SHP77 (cell line): ENCODE measurements at regions not wholly inside any gene's neighbourhood (a gene's known extent, or its start where the extent isn't known, plus 50 kb on each side); places are given as distances from the start of the nearest gene placed in this dataset.
A peak's percentile ranks its signal among the peaks of the same experiment; 100 is the strongest.

Experiments
- DNase-seq, 2 experiments: peaks; one replicate each; lab custom pipeline; 2025; lab: John Stamatoyannopoulos, UW

DNA sequence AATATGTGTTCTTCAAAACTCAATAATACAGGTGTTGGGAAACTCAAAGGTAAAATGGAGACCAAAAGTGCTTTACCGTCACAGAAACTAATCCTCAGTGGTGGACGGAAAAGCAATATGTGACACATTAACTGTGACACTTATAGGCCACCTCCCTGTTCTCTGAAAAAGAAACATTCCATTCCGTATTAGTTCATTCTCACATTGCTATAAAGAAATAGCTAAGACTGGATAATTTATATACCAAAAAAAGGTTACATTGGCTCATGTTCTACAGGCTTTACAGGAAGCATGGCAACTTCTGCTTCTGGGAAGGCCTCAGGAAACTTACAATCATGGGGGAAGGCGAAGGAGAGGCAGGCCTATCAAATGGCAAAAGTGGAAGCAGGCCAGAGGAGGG, 435.3 kb upstream of the HTR2A start:
- no peak for DNase-seq

DNA sequence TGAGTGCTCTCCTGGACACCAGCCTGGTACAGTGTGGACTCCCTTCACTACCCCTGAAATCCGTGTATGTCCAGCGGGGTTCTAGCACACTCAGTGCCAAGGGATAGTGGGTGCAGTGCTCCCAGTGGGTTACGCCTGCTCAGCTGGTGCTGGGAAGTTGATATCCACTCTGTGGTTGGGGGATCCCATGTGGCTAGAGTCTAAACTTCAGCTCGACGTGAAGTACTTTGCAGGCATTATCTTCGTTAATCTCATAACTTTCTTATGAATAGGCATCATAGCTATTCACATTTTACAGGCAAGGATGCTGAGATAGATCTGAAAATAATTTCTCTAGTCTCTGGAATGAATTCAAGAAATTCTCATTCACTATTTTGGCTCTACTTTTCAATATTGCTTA, 433.2 kb upstream of the HTR2A start:
- DNase-seq, result no peak

DNA sequence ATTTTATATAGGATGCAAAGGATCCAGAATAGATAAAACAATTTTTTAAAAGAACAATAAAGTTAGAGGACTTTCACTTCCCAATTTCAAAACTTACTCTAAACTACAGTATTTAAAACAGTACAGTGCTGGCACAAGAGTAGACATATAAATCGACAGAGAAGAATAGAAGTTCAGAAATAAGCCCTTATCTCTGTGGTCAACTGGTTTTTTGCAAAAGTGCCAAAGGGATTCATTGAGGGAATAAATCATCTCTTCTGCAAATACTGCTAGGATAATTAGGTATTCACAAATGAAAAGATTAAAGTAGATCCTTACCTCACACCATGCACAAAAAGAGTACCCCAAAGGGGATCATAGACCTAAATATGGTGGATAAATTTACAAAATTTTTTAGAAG, 431.0 kb upstream of the HTR2A start:
- no peak for DNase-seq

DNA sequence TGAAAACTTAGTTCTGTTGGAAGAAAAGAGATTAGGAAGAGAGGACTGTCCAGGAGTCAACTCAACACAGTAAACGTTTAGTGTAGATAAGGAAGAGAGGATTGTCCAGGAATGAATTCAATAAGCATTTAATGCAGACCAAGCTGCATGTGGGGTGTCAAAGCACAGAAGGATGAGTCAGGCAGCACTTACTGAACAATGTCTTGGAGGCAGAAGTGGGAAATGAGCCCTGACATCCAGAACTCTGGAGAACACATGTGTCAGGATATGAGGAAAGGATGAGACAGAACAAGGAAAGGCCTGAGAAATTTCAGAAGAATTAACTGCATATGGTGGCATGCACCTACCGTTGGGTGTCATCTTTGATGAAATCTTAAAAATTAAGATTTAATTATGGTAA, 429.2 kb upstream of the HTR2A start:
- no peak for DNase-seq

DNA sequence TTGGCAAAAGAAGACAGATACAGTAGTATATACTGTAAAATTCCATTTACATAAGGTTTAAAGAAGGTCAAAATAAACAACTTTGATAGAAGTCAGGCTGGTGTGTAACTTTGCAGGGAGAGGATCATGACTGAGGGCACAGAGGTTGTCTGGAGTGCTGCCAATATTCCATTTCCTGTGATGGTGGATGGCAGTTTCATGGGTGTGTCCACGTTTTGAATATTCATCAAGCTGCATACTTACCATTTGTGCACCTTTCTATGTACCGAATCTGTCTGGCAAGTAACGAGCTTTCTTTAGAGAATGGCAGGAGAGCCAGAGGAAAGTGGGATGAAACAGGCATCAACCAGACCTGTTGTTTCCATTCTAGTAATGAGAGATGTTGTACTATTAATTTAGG, 420.5 kb upstream of the HTR2A start:
- DNase-seq, result peak in 1 of 2 experiments; percentile 12

DNA sequence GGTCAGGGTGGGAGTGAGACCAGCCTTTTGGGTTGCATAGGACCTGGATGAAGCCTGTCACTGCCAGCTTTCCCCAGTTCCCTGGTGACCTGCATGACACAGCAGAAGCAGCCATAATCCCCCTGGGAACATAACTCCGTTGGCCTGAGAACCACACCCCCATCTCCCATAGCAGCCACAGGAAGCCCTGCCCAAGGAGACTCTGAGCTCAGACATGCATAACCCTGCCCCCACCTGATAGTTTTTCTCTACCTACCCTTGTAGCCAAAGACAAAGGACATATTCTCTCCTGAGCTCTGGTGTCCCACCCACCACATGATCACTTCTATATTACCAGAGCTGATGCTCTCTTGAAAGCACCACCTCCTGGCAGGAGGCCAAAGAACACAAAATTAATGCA, 413.5 kb upstream of the HTR2A start:
- DNase-seq, result peak; percentile 9 to 10

DNA sequence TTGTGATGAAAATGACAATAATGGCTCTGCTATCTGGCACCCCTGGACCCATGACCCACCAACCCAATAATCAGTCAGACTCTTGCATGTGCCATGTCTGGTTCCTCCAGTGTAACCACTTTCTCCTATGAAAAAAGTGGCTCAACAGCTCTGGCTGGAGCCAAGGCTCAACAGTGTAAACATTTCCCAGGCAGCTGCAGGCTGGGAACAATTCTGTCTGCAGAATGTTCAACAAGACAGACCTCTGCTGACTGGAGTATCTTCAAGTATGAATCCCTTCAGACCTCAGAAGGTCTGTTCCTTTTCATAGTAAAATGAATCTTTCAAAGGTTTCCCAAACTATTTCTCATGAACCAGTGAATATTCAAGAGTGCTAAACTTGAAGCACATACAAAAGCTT, 410.1 kb upstream of the HTR2A start:
- peak; percentile 5 to 30 for DNase-seq

DNA sequence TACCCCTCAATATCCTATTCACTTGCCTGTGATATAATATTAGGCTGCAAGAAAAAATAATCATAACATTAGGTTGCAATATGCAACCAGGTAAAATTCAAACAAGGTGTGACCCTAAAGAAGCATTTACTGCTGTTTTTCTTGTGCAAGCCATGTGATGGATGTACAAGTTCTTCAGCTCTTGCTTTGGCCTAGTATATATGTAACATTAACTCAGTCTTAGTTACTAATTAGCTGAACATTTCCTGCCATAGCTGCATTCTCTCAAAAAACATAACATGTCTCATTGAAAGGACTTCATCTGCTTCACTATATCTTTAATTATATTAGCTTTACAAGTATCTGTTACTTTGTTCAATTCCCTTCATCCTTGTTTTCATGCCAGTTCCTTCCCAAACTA, 406.8 kb upstream of the HTR2A start:
- no peak for DNase-seq

DNA sequence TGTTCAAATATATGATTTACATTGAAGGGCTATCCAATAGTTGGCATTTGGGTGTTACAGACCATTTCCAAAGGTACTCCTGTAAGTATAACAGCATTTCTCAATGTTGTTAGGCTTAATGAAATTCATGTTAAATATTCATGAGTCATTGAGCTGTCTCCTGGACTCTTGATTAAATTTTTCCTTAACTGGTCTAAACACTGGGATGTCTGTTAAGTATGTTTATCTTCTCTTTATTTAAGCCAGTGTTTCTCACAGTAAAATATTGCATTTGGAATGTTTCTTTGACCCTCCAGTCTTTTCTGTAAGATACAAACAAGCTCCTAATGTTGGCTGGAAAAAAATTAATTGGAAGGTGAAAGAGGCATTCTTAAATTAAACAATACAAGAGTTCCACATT, 402.5 kb upstream of the HTR2A start:
- no peak for DNase-seq

DNA sequence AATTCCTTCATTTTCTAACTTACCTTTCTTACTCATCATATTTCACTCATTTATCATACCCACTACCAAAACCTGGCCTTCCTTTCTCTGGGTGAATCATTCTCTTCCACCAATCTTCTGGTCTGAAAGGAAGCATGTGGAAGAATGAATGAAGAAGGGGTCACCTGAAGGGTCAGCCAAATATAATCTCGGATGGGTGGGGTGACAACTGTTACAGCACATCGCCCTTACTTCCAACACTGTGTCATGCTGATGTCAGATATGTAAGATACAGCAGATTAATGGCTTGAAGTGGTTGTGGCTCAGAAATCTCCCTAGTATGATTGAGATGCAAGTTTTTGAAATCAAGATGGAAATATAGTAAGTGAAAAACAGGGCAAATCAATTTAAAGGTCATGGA, 401.7 kb upstream of the HTR2A start:
- DNase-seq, result no peak

DNA sequence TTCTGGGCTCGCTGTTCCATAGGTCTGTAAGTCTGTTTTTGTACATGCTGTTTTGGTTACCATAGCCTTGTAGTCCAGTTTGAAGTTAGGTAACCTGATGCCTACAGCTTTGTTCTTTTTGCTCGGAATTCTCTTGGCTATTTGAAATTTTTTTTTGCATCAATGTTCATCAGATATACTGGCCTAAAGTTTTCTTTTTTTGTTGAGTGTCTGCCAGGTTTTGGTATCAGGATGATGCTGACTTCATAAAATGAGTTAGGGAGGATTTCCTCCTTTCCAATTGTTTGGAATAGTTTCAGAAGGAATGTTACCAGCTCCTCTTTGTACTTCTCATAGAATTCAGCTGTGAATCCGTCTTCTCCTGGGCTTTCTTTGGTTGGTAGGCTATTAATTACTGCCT, 397.8 kb upstream of the HTR2A start:
- DNase-seq, result no peak

DNA sequence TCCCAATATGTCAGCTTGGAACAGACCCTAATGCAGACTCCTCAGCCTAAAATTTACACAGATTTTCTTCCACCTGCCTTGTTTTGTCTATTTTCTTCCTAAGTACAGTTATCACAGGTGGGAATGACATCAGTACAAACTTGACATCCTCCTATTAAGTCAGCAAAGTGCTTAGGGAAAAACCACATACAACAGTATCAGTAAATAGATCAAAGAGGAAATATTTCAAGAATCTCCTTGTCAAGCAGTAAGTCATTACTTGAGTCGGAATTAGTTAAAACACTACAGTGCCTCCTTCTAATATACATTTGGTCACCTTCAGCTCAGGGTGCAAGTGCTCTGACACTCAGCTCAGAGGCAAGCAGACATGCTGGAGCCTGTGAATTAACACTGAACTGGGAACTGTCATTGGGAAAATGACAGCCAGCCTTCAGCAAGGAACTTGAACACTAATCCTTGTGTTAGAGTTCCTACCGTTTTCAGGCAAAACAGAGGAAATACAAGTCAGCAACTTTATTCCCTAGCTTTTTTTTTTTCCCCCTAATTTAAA, 394.3 kb upstream of the HTR2A start:
- no peak for DNase-seq

DNA sequence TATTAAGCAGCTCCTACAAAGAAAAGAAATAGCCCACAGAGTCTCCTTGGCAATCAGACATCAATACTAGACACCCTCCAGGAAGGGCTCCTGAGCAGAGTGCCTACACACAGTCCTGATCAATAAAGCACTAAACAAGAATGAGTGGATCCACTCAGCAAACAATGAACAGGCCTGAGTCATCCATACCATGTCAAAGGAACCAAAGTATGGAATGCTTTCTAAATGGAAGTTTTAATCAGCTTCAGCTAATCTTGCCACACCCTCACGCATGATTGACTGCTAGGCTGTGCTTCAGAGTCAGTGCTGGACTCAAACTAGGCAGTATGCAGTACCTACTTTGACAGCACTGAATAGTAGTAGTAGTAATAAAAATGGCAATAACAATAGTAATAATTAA, 392.7 kb upstream of the HTR2A start:
- no peak for DNase-seq

DNA sequence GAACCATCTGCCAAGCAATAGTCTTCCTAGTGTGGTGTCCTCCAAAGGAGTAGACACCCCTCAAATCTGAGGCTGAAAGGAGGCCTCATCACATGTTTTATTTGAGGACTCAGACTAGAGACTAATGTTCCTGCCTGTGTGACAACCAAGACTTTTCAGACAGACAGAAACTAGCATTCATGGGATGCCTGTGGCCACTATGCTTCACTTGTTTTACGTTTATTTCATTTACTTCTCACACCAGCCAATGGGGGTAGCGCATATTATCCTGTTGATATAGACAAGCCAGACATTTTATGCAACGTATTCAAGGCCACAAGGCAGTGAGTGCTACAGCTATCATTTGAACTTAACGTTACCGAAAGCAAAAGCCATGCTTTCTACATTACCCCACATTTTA, 391.7 kb upstream of the HTR2A start:
- DNase-seq, result no peak

DNA sequence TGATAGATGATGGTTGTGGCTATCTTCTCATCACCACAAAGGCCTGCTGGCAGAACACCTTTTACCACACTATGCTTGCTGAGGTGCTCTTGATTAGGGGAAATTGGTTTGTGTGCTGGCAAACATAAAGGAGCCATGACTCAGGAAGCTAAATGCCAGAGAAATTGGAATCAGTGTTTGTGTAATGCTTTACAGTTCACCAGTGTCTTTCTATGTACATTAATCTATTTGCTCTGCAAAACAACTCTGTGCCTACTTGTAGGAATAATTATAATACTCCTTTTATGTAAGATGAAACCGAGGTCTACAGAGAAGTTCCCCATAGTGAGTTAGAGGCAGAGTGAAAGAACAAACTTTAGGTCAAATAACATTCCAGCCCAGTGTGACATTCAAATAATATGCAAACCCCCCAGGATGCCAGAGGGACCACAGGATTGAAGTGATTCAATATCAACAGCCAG, 390.5 kb upstream of the HTR2A start:
- DNase-seq, result no peak

DNA sequence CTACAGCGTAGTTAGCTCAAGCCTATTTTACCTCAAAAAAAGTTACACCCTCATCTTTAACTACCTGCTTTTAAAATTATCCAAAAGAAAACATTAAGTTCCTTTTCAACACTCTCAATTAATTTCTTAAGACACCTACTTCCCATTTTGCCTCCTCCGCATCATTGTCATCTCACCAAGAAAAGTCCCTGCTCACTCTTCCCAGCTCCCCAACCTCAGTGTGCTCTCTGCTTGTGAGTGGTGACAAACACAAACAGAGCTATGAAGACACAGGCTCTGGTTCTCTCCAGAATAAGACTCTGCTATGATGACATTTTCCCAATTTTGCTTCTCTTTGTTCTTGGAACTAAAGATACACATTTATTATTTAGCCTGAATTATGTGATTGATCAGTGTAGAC, 385.1 kb upstream of the HTR2A start:
- DNase-seq, result no peak

DNA sequence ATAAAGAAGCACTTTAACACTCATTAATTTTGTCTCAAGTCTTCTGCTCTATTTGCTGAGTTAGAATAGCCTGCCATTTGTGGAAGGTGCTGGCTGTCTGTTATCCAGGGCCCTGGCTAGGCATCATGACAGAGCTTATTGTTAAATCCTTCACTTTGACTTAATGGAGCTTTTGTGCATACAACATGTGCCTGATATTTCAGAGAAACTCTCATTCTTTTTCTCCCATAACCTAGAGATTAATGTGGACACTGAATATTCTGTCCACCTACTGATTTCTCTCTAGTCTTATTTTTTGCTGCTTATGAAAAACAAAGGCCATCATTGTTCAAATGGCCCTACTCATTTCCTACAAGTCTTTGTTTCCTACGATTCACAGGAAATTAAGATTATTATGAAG, 383.1 kb upstream of the HTR2A start:
- no peak for DNase-seq

DNA sequence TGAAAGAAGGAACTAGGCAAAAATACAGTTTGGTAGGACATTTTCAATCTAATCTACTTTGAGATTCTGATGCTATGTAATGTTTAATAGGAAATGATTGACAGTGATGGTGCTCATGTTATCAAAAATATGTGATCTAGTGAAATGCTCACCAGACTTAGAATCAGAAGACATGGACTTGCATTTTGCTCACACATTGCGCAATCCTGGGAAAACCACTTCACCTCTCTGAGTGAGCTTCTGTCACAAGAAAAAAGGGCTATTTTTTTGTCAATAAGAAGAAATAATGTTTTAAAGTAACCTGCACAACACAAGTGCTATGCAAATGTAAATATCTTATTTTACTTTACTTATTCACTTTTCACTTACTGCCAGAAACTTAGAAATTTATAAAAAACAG, 380.9 kb upstream of the HTR2A start:
- DNase-seq, result no peak

DNA sequence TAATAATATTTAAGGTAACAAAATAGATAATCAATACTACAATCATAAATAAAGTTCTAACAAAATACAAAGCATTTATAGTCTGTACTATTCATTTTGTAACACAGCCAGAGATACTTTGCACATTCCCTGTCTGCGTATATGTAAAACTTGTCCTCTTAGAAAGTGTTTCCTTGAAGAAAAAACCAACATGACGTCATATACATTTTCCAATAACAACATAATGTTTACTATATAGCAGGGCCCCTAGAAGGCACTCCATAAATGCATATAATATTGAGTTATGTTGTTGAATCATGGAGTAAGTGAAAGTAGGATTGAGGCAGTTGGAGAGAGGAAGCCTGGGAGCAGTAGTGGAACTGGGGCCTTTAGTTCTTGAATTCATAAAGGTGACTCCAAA, 371.4 kb upstream of the HTR2A start:
- DNase-seq, result no peak

DNA sequence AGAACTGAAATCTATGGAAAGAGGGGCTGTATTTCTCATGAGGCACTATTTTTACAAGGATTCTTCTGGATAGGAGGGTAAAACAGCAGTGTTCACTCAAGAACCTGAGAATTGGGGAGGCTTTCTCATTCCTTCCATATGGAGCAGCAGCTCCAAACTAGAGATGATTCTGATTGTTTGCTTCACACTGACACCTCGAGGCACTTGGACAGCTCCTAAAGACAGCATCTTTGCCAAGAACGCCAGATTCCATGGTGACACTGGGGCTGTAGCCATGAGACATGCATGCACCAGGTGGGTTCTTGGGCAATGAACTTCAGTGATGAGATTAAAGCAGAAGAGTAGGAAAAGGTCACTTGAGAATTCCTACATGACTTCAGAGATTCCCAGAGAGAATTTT, 361.5 kb upstream of the HTR2A start:
- no peak for DNase-seq

DNA sequence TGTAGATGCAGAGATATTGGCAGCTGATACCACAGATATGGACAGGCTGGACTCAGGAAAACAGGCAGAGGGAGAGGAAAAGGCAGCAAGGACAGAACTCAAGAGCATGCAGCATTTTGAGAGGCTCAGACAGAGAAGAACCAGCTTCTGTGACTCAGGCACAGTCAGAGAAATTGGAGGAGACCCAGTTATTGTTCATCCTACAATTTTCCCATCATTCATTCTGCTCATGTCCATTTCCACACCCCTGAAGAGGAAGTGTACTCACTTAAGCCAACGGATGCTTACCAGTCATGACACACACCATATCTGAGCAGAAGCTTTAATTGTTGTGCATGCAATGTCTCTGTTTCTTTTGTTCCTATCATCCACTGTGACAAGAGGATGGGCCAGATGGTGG, 359.8 kb upstream of the HTR2A start:
- DNase-seq, result no peak

DNA sequence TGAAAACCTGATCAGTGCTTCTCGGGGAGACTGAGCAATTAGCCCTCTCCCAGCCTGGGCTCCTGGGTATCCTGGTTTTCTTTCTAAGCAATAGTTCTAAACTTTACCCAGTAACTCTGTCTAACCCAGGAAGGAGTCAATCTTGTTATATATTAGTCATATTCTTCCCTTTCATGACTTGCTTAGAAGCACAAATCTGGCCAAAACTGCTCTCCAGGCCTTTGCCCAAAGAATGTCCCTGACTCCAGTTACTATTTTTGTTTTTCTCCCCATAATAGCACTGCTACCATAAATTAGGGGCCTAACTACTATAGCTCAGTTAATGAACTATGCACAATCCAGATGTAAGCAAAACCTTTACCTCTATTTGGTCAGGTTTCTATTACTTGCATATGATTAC, 355.8 kb upstream of the HTR2A start:
- no peak for DNase-seq

DNA sequence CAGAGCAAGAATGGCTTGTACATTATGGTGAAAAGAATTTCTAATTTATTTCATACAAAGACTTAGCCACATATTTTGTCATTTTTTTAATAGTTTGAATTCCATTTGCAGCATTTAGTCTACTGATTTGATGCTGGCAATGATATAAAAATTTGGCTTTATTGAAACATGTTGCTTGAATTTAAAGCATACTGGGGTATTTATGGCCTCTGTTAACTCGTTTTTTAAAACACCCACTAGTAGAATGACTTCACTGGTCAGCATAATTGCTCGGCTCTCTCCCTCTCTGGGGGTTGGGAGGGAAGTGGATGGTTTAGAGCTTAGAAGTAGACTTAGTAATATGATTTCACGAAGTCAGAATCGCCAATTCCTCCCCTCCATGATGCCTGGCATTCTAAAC, 354.9 kb upstream of the HTR2A start:
- DNase-seq, result no peak

DNA sequence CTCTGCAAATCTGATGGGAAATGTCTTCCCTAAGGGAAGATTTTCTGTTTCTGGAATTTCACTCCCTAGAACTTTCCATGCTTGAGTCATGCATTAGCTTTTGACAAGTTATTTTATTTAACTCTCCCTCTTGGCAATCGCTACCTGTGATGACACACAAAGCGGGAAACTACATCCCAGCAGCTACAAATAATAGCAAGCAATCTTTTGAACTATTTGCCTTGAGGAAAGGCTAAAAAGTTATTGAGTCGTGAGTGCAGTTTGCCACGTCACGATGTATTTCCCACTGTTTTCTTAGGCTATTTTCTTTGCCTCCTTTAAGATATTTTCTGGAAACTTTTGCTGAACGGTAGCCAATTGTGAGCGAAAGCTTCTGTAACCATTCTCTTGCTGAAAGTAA, 353.3 kb upstream of the HTR2A start:
- DNase-seq, result no peak

DNA sequence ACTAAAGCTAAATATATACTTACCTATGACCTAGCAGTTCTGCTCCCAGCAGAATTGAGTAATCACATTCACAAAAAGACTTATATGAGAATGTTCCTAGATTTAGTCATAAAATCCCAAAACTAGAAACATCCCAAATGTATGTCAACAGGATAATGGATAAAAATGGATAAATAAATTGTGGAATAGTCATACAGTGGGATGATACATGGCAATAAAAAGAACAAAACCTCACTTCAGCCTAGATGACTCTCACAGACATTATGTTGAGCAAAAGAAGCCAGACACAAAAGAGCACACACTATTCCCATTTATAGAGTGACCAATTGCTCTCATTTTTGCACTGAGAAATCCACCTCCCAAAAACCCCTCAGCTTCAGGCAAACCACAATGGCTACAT, 352.4 kb upstream of the HTR2A start:
- DNase-seq, result no peak
